GM23338 (cell line): ENCODE measurements at regions not wholly inside any gene's neighbourhood (a gene's known extent, or its start where the extent isn't known, plus 50 kb on each side); places are given as distances from the start of the nearest gene placed in this dataset.

Experiments
- ATAC-seq: fragments of 200-7000 bp; cut with Tn5 transposase; 3 replicates; pipeline ENCODE4 v1.9.1; 2020
- DNase-seq: peaks from one replicate; pipeline ENCODE4 v3.0.0-alpha.2; 2015; ENCODE audit warnings: low spot score
- H2AFZ ChIP-seq: fragments of 200-600 bp; sonication (generic); 2 replicates; pipeline ENCODE4 v1.8.0; 2016; ENCODE audit warnings: antibody characterized with exemption, mild to moderate bottlenecking, moderate library complexity
- H3F3A ChIP-seq: fragments of 200-600 bp; sonication (generic); replicated peaks from 2 replicates; pipeline ENCODE4 v1.8.0; 2017; ENCODE audit warnings: antibody characterized with exemption, mixed run types, low read depth
- H3K27ac ChIP-seq: fragments of 200-600 bp; sonication (generic); 2 replicates; pipeline ENCODE4 v1.6.1; 2016; ENCODE audit warnings: low read depth
- H3K27me3 ChIP-seq: fragments of 200-600 bp; sonication (generic); 2 replicates; pipeline ENCODE4 v1.8.0; 2016; ENCODE audit warnings: mild to moderate bottlenecking, mixed run types, moderate library complexity; ENCODE audit not compliant: insufficient read depth
- H3K36me3 ChIP-seq: fragments of 200-600 bp; sonication (generic); 2 replicates; pipeline ENCODE4 v1.8.0; 2016; ENCODE audit warnings: mild to moderate bottlenecking; ENCODE audit not compliant: insufficient read depth
- H3K4me1 ChIP-seq: fragments of 200-600 bp; sonication (generic); 2 replicates; pipeline ENCODE4 v1.8.0; 2016; ENCODE audit warnings: mild to moderate bottlenecking, moderate library complexity; ENCODE audit not compliant: insufficient read depth
- H3K4me2 ChIP-seq: fragments of 200-600 bp; sonication (generic); 2 replicates; pipeline ENCODE4 v1.7.1; 2017; ENCODE audit warnings: mixed run types
- H3K4me3 ChIP-seq: fragments of 200-600 bp; sonication (generic); 2 replicates; pipeline ENCODE4 v1.6.1; 2016; ENCODE audit warnings: mixed run types
- H3K79me2 ChIP-seq: fragments of 200-600 bp; sonication (generic); replicated peaks from 2 replicates; pipeline ENCODE4 v1.8.0; 2017; ENCODE audit warnings: mild to moderate bottlenecking; ENCODE audit not compliant: insufficient read depth
- H3K9me2 ChIP-seq: fragments of 200-600 bp; sonication (generic); 2 replicates; pipeline ENCODE4 v1.8.0; 2017; ENCODE audit not compliant: insufficient read depth
- H4K20me1 ChIP-seq: fragments of 200-600 bp; sonication (generic); replicated peaks from 2 replicates; pipeline ENCODE4 v1.8.0; 2017; ENCODE audit warnings: mild to moderate bottlenecking; ENCODE audit not compliant: insufficient read depth
- H3K27ac Mint-ChIP-seq: 2 replicates; pipeline ENCODE4 v1.8.0; 2020; ENCODE audit warnings: inconsistent platforms, mild to moderate bottlenecking, moderate library complexity, mixed read lengths
- H3K27me3 Mint-ChIP-seq: 3 replicates; pipeline ENCODE4 v1.8.0; 2022; ENCODE audit warnings: low read depth, mild to moderate bottlenecking, moderate library complexity, mixed read lengths, inconsistent platforms; ENCODE audit not compliant: insufficient read depth, poor library complexity
- H3K36me3 Mint-ChIP-seq: 3 replicates; pipeline ENCODE4 v1.8.0; 2021; ENCODE audit warnings: low read depth, mild to moderate bottlenecking, inconsistent platforms, moderate library complexity, mixed read lengths
- H3K4me1 Mint-ChIP-seq: 3 replicates; pipeline ENCODE4 v1.8.0; 2020; ENCODE audit warnings: mild to moderate bottlenecking, inconsistent platforms, mixed read lengths
- H3K4me3 Mint-ChIP-seq: 3 replicates; pipeline ENCODE4 v1.8.0; 2021; ENCODE audit warnings: moderate library complexity, mild to moderate bottlenecking, inconsistent platforms, mixed read lengths
- H3K9me3 Mint-ChIP-seq: 3 replicates; pipeline ENCODE4 v1.8.0; 2020; ENCODE audit warnings: moderate library complexity, mild to moderate bottlenecking, inconsistent platforms, mixed read lengths
- CREB1 ChIP-seq: fragments of 250-450 bp; sonication (Bioruptor Pico); IDR thresholded peaks from 2 replicates; pipeline ENCODE4 v1.5.0; 2020; ENCODE audit warnings: low read depth, mild to moderate bottlenecking, moderate library complexity
- EZH2 ChIP-seq: fragments of 200-600 bp; sonication (generic); IDR thresholded peaks from one replicate; pipeline ENCODE4 v1.8.0; 2017; ENCODE audit warnings: antibody characterized with exemption, mild to moderate bottlenecking, low read depth; ENCODE audit not compliant: unreplicated experiment
- EZH2phosphoT487 ChIP-seq: fragments of 200-600 bp; sonication (generic); IDR thresholded peaks from one replicate; pipeline ENCODE4 v1.8.1; 2018; ENCODE audit warnings: antibody characterized with exemption; ENCODE audit not compliant: unreplicated experiment
- JUNB ChIP-seq: IDR thresholded peaks from one replicate; pipeline ENCODE4 v1.6.1; 2016; ENCODE audit warnings: antibody characterized with exemption; ENCODE audit not compliant: unreplicated experiment
- NANOG ChIP-seq: IDR thresholded peaks from 2 replicates; pipeline ENCODE4 v1.6.1; 2016; ENCODE audit warnings: antibody characterized with exemption, borderline replicate concordance
- POLR2AphosphoS5 ChIP-seq: IDR thresholded peaks from 2 replicates; pipeline ENCODE4 v1.6.1; 2016; ENCODE audit warnings: antibody characterized with exemption, low read depth
- REST ChIP-seq: IDR thresholded peaks from one replicate; pipeline ENCODE4 v1.6.1; 2018; ENCODE audit warnings: antibody characterized with exemption; ENCODE audit not compliant: unreplicated experiment
- ZNF331 ChIP-seq: fragments of 250-450 bp; sonication (Bioruptor Pico); IDR thresholded peaks from 2 replicates; pipeline ENCODE4 v1.5.0; 2020; ENCODE audit warnings: low read depth, mild to moderate bottlenecking, moderate library complexity
- ZNF462 ChIP-seq: fragments of 250-450 bp; sonication (Bioruptor Pico); IDR thresholded peaks from 2 replicates; pipeline ENCODE4 v1.5.0; 2020; ENCODE audit warnings: mild to moderate bottlenecking, moderate library complexity

- TF ChIP-seq ZNF462 (CRISPR knock-in tag): no peak
- TF ChIP-seq EZH2phosphoT487: no peak
- TF ChIP-seq NANOG: no peak
- TF ChIP-seq EZH2: no peak
- no peak for TF ChIP-seq POLR2AphosphoS5
- no peak for TF ChIP-seq REST
These were observed 1180.6 kb upstream of the CDH18 start (continued) for GRCh38 chr5:21168557-21168956.

- H2AFZ ChIP-seq: no peak overlapping the region; the same call in 1 of the 2 replicates
- H3K4me2 ChIP-seq: no peak overlapping the region
- no peaks in the 10 kb centered on the region for H3F3A ChIP-seq
- no peak overlapping the region for H3K4me3 ChIP-seq
- Mint-ChIP-seq H3K36me3 (no peaks in the 10 kb centered on the region), H3K4me1 (no peaks in the 10 kb centered on the region), H3K9me3 (no peaks in the 10 kb centered on the region), H3K27ac (no peak overlapping the region), H3K27me3 (peaks cover 2% of the 10 kb centered on the region), H3K4me3 (no peak overlapping the region)
- H3K27me3 ChIP-seq: no peaks in the 10 kb centered on the region
- no peaks in the 10 kb centered on the region for H3K36me3 ChIP-seq
- no peak for ATAC-seq
- no peaks in the 10 kb centered on the region for H4K20me1 ChIP-seq
- no peak for DNase-seq
- H3K79me2 ChIP-seq: no peaks in the 10 kb centered on the region
- no peaks in the 10 kb centered on the region for H3K4me1 ChIP-seq
- H3K27ac ChIP-seq: no peak overlapping the region
- H3K9me2 ChIP-seq: peaks cover 2% of the 10 kb centered on the region; the same call in 1 of the 2 replicates
- TF ChIP-seq JUNB (no peak), ZNF331 (CRISPR knock-in tag) (no peak), NANOG (no peak), CREB1 (no peak)
These were observed 1177.3 kb upstream of the CDH18 start for GRCh38 chr5:21165344-21165743.
